ENCODE measurements at regions not wholly inside any gene's neighbourhood (a gene's known extent, or its start where the extent isn't known, plus 50 kb on each side); places are given as distances from the start of the nearest gene placed in this dataset.

GRCh38 chr3:34323517-34323916 is 525.1 kb downstream of the PDCD6IP start:
- no peak for DNase-seq

DNA sequence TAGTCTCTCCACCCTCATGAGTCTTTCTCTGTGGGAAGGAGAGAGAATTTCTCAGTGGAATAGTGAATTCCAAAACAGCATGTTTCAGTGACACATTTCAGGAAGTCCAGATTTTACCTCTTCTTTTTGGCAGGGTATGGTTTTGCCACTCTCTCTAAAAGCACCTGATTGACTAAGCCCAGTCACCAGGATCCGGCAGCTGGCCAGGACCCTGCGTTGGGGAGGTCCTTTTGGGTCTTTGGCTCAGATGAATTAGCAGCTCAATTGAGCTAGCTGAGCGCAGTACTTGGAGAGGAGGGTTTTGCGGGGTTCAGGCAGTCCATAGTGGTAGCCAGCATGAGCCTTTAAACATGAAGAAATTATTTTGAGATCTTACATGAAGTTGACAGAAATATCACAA is 548.2 kb downstream of the PDCD6IP start:
- DNase-seq: no peak

GRCh38 chr3:34351882-34352777 is 553.7 kb downstream of the PDCD6IP start:
- no peak for DNase-seq

GRCh38 chr3:34352778-34353331 is 554.4 kb downstream of the PDCD6IP start:
- DNase-seq: no peak

DNA sequence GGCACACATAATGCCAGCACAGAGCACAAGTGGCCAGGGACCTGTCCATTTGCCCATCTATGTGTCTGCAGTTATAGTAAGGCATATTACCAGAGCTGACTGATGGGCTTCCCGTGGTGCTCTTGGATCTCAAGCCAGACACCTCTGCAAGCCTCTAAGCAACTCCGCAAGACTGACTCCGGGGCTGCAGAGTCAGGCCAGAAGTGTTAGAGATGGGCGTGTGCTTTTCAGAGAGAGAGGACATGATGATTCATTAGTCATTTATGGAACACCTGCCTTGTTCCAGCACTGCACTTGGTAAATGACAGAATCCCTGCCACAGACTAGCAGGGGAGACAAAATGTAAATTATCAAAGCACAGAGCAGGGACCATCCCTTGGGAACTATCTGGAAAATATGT is 559.0 kb downstream of the PDCD6IP start:
- no peak for DNase-seq

- no peak for DNase-seq
Measured at GRCh38 chr3:34359064-34359463, 560.6 kb downstream of the PDCD6IP start.

GRCh38 chr3:34360713-34361112 is 562.3 kb downstream of the PDCD6IP start:
- no peak for DNase-seq

DNA sequence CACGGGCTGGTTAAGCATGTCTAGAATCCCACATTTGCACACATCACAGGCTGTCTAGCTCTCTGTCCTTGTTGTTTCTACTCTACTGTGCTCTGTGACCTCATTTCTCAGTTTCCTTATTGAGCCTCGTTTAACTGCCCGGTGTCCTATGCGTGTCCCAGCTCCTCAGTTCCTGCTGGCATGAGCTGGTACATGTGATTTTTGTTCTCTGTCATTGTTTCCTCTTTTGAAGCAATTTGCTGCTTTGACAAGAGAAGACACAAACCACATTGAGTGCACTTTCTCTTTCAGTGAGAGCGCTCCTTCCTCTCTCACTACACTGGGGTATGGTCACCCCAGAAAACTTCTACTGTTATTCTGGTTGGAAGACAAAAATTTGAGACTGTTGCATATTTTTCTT is 563.5 kb downstream of the PDCD6IP start:
- no peak for DNase-seq

DNA sequence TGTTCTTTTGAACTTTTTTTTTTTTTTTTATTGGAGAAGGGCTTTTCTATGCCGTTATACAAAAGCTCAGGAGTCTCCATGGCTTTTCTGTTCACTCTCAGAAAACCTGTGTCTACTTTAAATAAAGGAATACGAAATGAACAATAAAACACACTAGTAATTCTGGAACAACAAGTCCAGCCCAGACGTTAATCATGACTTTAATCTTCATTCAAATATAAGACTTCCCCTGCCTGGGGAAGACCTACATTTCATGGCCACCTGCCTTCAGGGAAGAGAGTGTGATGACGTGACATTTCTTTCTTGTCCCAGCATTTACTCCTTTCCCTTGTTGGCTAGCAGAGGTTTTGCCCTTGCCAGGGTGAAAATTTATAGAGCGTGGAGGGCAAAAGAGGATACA is 564.5 kb downstream of the PDCD6IP start:
- DNase-seq: no peak

DNA sequence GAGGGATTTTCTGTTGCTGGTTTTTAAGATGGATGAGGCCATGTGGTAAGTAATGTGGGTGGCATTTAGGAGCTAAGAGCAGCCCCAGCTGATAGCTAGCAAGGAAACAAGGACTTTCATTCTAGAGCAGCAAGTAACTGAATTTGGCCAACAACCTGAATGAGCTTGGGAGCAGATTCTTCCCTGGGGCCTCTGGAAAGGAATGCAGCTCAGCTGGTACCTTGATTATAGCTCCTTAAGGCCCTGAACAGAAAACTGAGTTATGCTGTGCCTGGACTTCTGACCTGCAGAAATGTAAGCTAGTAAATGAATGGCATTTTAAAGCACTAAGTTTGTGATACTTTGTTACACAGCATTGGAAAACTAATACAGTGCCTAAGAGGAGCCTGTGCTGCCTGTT is 565.5 kb downstream of the PDCD6IP start:
- no peak for DNase-seq

GRCh38 chr3:34364335-34364734 is 565.9 kb downstream of the PDCD6IP start:
- no peak for DNase-seq

GRCh38 chr3:34365231-34365630 is 566.8 kb downstream of the PDCD6IP start:
- no peak for DNase-seq

DNA sequence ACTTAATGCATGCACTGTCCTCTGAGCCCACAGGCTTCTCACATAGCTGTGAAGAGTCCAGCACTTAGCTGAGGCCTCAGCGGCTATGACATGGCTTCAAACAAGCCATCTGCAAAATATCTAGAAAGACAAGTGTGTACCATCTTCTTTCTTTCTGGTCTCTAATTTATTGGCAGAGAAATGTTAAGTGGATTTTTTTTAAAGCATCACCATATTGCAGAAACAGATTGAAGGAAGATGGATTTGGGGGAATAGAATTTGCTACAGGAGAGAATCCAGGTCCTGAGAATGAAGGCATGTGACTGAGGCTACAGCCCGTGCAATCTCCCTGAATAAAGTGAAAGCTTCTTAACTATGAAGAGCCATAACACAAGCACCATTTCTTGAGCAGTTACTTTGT is 567.3 kb downstream of the PDCD6IP start:
- DNase-seq: no peak

DNA sequence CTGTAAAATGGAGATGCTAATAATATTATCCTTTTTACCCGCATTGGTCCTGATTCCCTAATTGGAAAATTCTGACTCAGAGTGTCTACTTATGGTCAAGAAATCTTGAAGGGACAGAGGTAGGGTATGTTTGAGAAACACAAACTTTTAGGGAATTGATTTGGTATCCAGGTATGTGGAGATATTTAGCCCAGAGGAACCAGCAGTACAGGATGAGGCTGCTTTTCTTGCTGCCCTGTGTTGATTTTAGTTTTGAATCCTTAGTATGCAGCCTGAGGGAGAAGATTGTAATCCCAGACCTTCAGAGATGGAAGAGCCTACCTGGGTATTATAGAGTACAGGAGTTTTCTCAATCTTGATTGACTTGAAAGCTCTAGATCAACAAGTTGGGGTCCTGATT is 569.1 kb downstream of the PDCD6IP start:
- DNase-seq: no peak

DNA sequence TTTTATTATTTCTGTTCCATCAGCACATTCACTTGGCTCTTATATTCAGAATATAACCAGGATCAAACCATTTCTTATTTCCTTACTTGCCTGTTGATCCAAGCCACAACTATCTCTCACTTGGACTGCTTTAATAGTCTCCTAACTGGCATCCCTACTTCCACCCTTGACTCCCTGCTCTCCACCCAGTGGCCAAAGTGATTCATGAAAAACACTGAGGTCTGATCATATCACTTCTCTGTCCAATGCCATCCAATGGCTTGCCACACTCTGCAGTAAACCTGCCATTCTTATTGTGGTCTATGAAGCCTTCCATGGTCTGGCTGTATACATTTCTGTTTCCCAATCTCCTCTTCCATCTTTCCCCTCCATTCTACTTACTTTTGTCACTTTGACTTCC is 576.1 kb downstream of the PDCD6IP start:
- no peak for DNase-seq

DNA sequence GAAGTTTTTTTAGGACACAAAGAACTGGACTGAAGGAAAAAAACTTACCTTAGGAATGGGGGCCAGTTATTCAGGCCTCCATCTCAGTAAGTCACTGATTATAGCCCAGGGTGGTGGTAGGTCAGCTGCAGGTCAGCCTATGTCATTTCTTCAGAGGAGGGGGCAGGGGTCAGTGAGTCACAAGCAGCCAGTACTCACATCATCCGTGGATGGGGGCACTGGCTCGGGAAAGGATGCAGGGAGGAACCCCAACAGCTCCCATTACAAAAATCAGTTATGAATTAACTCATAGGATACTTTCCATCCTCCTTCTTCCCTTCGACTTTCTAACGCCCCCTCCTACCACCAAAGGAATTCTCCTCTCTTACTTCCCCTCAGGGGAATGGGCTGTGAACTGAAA is 578.3 kb downstream of the PDCD6IP start:
- DNase-seq: no peak

GRCh38 chr3:34377961-34378360 is 579.5 kb downstream of the PDCD6IP start:
- no peak for DNase-seq

GRCh38 chr3:34381243-34381642 is 582.8 kb downstream of the PDCD6IP start:
- DNase-seq: no peak

- no peak for DNase-seq
Measured at GRCh38 chr3:34382859-34383258, 584.4 kb downstream of the PDCD6IP start.

- no peak for DNase-seq
Measured at GRCh38 chr3:34386309-34386708, 587.9 kb downstream of the PDCD6IP start.

DNA sequence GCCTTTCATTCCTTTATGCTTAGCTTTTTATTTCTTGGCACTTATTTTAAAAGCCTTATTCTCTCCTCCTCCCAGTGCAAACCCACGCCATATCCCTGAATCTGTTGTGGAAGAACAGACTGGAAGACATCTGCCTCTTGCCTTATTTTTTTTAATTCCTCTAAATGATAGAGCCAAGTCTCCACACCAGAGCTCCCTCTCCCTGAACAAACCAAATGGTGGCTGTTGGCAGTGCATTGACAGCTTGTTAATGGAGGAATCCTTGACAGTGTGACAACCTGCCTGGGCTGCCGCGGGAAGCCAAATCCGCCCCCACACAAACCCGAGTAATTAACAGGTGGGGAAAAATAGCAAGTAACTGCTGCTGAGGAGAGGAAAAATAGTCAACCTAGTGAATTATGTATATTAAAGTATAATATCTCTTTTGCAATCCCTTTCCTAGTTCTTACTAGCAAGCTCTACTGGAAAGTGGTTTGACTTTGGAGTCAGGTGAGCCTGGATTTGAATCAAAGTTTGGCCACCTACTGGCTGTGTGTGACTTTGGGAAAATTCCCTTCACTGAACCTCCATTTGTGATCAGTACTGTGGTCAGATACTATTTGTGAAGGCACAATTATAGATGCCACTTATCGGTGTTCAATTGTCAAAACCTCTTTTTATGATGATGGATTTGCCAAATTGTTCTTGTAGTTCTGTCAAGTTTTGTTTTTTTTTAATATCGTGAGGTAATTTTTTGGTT is 589.6 kb downstream of the PDCD6IP start:
- DNase-seq: no peak

DNA sequence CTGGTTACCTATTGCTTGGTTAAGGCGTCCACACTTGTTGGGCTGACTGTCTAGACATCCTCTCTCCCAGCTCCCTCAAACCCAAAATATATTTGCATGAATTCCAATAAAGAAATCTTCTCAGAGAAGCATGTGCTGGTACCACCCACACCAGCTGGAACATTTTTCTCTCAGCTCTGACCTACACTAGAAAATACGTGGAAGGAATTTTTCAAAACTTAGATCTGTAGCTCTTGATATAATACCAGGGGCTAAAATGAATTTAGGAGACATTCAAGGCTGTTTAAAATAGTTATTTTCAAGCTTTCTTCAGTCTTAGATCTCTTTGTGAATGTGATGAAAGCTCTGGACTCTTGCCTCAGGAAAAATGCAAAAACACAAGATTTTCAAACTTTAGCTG is 590.4 kb downstream of the PDCD6IP start:
- DNase-seq: no peak

GRCh38 chr3:34394978-34395748 is 596.7 kb downstream of the PDCD6IP start:
- no peak for DNase-seq
